ACC112 (cell line): ENCODE measurements at regions not wholly inside any gene's neighbourhood (a gene's known extent, or its start where the extent isn't known, plus 50 kb on each side); places are given as distances from the start of the nearest gene placed in this dataset.
A peak's percentile ranks its signal among the peaks of the same experiment; 100 is the strongest.
"Not testable (repeated sequence)": the region's sequence is repeated elsewhere in the genome, so short reads cannot be mapped to it uniquely, and the experiment has no call there.

Experiments
- H2AFZ ChIP-seq: fragments of 200-600 bp; sonication (generic); one replicate; pipeline ENCODE4 v1.6.0; 2017; ENCODE audit warnings: antibody characterized with exemption, low read length; ENCODE audit not compliant: unreplicated experiment
- H3K27ac ChIP-seq: fragments of 200-600 bp; sonication (generic); 2 replicates; pipeline ENCODE4 v1.5.1; 2014; ENCODE audit warnings: low read depth, mild to moderate bottlenecking, antibody characterized with exemption, low read length, moderate library complexity
- H3K27me3 ChIP-seq: fragments of 200-600 bp; sonication (generic); 2 replicates; pipeline ENCODE4 v1.6.1; 2014; ENCODE audit warnings: mild to moderate bottlenecking, antibody characterized with exemption, low read length, moderate library complexity, mixed read lengths; ENCODE audit not compliant: insufficient read depth
- H3K36me3 ChIP-seq: fragments of 200-600 bp; sonication (generic); 2 replicates; pipeline ENCODE4 v1.6.1; 2016; ENCODE audit warnings: mild to moderate bottlenecking, antibody characterized with exemption, low read length, moderate library complexity, mixed read lengths; ENCODE audit not compliant: insufficient read depth
- H3K4me1 ChIP-seq: fragments of 200-600 bp; sonication (generic); one replicate; pipeline ENCODE4 v1.6.1; 2016; ENCODE audit warnings: low read length, mixed read lengths; ENCODE audit not compliant: insufficient read depth, unreplicated experiment, control insufficient read depth
- H3K4me3 ChIP-seq: fragments of 200-600 bp; sonication (generic); 2 replicates; pipeline ENCODE4 v1.5.1; 2014; ENCODE audit warnings: mild to moderate bottlenecking, low read depth, low read length
- H3K79me2 ChIP-seq: fragments of 200-600 bp; sonication (generic); one replicate; pipeline ENCODE4 v1.6.0; 2016; ENCODE audit warnings: low read length; ENCODE audit not compliant: control insufficient read depth, unreplicated experiment, insufficient read depth

DNA sequence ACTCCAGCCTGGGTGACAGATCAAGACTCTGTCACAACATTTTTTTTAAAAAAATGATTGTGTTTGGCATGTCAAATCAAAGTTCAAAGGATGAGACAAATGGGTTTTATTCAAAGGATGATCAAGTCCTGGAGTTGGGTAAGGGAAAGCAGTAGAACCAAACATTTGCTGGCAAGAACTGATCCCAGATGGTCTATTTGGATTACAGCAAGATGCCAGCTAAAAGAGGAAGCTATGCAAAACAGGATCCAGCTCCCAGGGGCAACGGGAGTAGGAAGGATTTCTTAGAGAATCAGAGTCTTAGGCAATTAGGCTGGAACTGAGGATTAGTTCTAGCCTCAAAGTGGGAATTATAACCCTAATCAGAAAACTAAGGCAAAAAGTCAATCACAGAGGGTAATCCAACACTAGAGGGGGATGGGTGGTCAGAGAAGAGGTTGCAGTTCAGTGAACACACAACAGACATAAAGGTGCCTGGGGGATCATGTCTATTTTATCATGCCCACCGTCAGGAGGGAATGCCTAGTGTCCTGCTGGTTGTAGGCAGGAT, 133.0 kb upstream of the PLS3 start:
- H3K27ac ChIP-seq = no peak overlapping the region
- no peak overlapping the region for H3K4me3 ChIP-seq
- no peaks in the 10 kb centered on the region for H3K36me3 ChIP-seq
- no peaks in the 10 kb centered on the region for H3K27me3 ChIP-seq
- no peaks in the 10 kb centered on the region for H3K79me2 ChIP-seq
- H2AFZ ChIP-seq = no peak overlapping the region
- no peaks in the 10 kb centered on the region for H3K4me1 ChIP-seq

DNA sequence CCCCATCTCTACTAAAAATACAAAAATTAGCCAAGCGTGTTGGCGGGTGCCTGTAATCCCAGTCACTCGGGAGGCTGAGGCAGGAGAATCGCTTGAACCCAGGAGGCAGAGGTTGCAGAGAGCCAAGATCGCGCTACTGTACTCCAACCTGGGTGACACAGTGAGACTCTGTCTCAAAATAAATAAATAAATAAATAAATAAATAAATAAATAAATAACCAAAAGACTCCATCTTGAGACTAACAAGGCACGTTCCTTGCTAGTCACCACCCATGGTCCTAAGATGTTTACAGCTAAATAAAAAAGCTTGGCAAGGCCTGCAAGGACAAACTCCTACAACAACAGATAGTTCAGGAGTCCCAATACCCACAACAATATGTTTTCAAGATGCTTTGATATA, 126.1 kb upstream of the PLS3 start:
- not testable (repeated sequence) for H3K4me3 ChIP-seq, H3K27ac ChIP-seq, H3K79me2 ChIP-seq, H2AFZ ChIP-seq, H3K27me3 ChIP-seq, H3K4me1 ChIP-seq, H3K36me3 ChIP-seq

DNA sequence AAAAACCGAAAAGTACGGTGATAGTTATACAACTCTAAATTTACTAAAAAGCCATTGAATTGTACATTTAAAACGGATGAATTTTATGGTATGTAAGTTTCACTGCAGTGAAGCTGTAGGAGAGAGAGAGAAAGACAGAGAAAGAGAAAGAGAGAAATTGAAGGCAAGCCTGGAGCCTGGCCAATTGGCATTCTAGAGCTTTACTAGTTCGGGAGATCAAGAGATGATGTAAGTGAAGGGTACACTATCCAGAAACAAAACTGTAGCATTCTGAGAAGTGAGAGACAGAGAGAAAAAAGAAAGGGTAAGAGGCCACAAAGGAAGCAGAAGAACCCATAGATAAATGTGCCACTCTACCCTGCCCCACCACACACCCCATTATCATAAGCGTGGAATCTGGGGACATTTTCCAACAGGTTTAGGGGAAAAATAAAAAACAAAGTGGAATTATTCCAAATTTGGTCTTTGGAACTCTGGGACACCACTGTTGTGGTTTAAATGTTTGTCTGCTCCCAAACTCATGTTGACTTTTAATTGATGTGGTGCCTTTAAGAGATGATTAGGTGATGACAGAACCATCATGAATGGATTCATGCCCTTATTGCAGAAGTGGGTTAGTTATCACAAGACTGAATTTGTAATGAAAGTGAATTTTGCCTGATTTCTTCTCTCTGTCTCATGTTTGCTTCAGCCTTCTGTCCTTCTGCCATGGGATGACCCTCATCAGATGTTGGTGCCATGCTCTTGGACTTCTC, 123.0 kb upstream of the PLS3 start:
- H3K79me2 ChIP-seq = no peaks in the 10 kb centered on the region
- no peak overlapping the region for H3K27ac ChIP-seq
- no peak overlapping the region for H3K4me3 ChIP-seq
- no peaks in the 10 kb centered on the region for H3K27me3 ChIP-seq
- H3K4me1 ChIP-seq = no peaks in the 10 kb centered on the region
- no peak overlapping the region for H2AFZ ChIP-seq
- no peaks in the 10 kb centered on the region for H3K36me3 ChIP-seq

DNA sequence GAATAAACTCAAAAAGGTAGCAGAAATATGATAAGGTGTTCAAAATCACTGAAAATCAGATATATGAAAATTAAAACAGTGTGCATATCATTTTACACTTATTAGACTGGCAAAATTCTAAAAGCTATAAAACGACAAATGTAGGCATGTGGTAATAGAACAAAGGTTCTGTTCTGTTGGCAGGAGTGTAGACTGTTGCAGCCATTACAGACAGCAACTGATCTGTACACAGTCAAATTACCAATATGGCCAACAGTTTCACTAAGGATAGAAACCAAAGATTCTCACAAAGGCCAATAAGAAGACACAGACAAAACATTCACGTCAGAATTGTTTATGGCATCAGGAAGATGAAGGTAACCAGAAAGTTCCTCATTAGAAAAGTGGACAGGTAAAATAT, 112.8 kb upstream of the PLS3 start:
- H3K4me1 ChIP-seq = peaks cover 17% of the 10 kb centered on the region
- no peak overlapping the region for H2AFZ ChIP-seq
- no peaks in the 10 kb centered on the region for H3K27me3 ChIP-seq
- no peaks in the 10 kb centered on the region for H3K36me3 ChIP-seq
- H3K79me2 ChIP-seq = no peaks in the 10 kb centered on the region
- no peak overlapping the region for H3K4me3 ChIP-seq
- H3K27ac ChIP-seq = no peak overlapping the region

GRCh38 chrX:115449742-115450141, 111.2 kb upstream of the PLS3 start:
- Histone ChIP-seq H3K27ac (peak overlapping the region; percentile 42; the same call in 1 of the 2 replicates), H2AFZ (no peak overlapping the region), H3K4me1 (peaks cover 17% of the 10 kb centered on the region), H3K36me3 (no peaks in the 10 kb centered on the region), H3K27me3 (no peaks in the 10 kb centered on the region), H3K79me2 (no peaks in the 10 kb centered on the region), H3K4me3 (no peak overlapping the region)

DNA sequence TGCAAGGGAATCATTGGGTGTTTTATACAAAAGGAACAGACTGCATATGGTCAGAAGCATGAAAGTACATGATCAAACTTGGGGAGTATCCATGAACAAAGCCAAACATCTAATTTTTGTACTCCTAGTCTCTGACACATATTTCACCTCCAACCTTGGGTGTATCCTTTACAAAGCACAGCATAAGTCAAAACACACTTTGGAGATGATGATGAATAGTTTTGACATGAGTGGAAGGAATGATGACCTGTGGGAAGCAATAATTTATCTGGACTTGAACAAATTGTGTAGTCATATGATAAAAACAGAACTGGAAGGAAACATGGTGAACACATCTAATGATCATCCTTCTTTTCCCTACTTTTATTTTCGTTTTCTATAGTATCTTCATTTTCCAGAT, 108.7 kb upstream of the PLS3 start:
- Histone ChIP-seq H2AFZ (peak overlapping the region; percentile 50), H3K4me1 (peaks cover 17% of the 10 kb centered on the region), H3K27me3 (no peaks in the 10 kb centered on the region), H3K36me3 (no peaks in the 10 kb centered on the region), H3K27ac (peak overlapping the region; percentile 50), H3K4me3 (no peak overlapping the region), H3K79me2 (no peaks in the 10 kb centered on the region)

- no peak overlapping the region for H3K4me3 ChIP-seq
Measured at GRCh38 chrX:115459883-115460880, 100.8 kb upstream of the PLS3 start.

GRCh38 chrX:115462406-115462805, 98.6 kb upstream of the PLS3 start:
- Histone ChIP-seq H3K27ac (no peak overlapping the region), H3K27me3 (no peaks in the 10 kb centered on the region), H3K4me1 (peaks cover 13% of the 10 kb centered on the region), H3K36me3 (no peaks in the 10 kb centered on the region), H2AFZ (no peak overlapping the region), H3K4me3 (no peak overlapping the region), H3K79me2 (no peaks in the 10 kb centered on the region)

More at GRCh38 chrX:115459883-115460880, 100.8 kb upstream of the PLS3 start:
- H3K27me3 ChIP-seq = no peaks in the 10 kb centered on the region
- H3K36me3 ChIP-seq = no peaks in the 10 kb centered on the region
- no peaks in the 10 kb centered on the region for H3K79me2 ChIP-seq
- H2AFZ ChIP-seq = no peak overlapping the region
- H3K27ac ChIP-seq = peak overlapping the region; percentile 48
- peaks cover 13% of the 10 kb centered on the region for H3K4me1 ChIP-seq

GRCh38 chrX:115467961-115468360, 93.0 kb upstream of the PLS3 start:
- no peak overlapping the region for H3K4me3 ChIP-seq
- no peaks in the 10 kb centered on the region for H3K79me2 ChIP-seq
- no peaks in the 10 kb centered on the region for H3K36me3 ChIP-seq
- H2AFZ ChIP-seq = no peak overlapping the region
- H3K4me1 ChIP-seq = no peaks in the 10 kb centered on the region
- no peak overlapping the region for H3K27ac ChIP-seq
- no peaks in the 10 kb centered on the region for H3K27me3 ChIP-seq

DNA sequence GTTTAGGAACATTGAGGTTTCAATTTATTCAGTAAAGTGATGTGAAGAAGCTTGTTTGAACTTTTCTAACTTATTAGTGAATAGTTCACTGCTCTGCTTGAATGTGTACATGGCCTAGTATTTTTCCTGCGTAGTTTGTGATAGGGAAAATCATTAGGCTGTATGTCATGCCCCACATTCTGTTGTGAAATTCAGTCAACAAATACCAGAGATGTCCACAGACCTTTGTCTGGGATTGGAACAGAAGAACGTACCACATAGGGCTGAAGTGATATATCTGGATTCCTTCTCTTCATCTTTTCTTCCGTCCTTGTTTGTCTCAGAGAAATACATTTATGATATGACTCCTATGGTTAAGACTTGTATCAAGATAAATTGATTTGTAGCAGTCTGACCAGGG, 88.8 kb upstream of the PLS3 start:
- Histone ChIP-seq H3K27me3 (no peaks in the 10 kb centered on the region), H3K27ac (no peak overlapping the region), H2AFZ (no peak overlapping the region), H3K4me1 (no peaks in the 10 kb centered on the region), H3K4me3 (no peak overlapping the region), H3K79me2 (no peaks in the 10 kb centered on the region), H3K36me3 (no peaks in the 10 kb centered on the region)
